HG03045 (cell line): ENCODE measurements at regions not wholly inside any gene's neighbourhood (a gene's known extent, or its start where the extent isn't known, plus 50 kb on each side); places are given as distances from the start of the nearest gene placed in this dataset.

Experiments
- ATAC-seq: cut with Tn5 transposase; IDR thresholded peaks from one replicate; pipeline ENCODE4 v1.9.1; 2021; ENCODE audit warnings: mild to moderate bottlenecking, moderate library complexity; ENCODE audit not compliant: unreplicated experiment

DNA sequence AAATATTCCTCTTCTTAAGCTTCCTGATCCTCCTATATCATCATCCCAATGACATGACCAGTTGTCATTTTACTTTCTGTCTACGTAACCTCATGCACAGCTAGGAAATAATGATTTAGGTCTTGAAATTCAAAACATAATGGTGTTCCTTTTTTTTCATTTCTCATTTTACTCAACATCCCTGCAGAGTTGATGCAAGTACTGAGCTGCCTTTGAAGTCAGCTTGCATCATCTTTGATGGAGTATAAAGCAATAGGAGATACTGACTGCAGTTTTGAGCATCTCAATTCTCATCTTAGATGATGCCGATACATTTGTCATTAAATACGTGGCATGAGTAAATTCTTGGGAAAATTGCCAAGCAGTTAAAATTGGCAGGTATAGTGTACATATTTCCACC lies 346.1 kb downstream of the ZIC1 start:
- no peak for ATAC-seq

DNA sequence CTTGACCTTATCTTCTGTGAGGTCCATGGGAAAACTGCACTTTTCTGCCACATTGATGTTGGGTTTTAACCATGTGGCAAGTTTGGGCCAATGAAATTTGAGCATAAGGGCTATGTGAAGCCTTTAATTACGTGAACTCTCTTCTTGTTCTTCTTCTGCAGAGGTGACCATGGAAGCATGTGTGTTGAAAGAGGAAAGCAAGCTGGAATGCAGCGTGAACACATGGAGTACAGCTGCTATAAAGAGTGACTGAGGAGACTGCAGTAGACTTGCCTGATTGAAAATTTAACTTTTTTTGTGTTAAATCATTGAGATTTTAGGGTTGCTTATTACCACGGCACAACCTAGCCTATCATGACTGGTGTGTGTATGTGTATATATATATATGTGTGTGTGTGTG lies 347.3 kb downstream of the ZIC1 start:
- ATAC-seq: no peak

DNA sequence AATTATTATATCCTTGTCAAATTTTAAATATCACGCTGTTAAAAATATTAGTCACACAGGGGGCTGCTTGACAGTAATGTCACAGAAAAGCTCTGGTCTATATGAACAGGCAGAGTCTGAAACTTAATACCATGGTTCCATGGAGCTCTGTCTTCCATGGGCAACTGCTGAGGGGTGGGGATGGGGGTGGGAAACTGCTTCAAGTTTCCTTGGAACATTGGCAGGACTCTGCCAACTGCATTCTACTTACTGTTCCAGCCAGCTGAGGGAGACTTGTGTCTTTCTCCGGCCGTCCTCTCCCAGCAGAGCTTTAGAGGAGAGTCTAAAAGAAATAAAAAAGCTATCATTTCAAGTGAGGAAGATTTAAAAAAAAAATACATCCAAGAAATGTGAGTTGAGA lies 348.7 kb downstream of the ZIC1 start:
- no peak for ATAC-seq

DNA sequence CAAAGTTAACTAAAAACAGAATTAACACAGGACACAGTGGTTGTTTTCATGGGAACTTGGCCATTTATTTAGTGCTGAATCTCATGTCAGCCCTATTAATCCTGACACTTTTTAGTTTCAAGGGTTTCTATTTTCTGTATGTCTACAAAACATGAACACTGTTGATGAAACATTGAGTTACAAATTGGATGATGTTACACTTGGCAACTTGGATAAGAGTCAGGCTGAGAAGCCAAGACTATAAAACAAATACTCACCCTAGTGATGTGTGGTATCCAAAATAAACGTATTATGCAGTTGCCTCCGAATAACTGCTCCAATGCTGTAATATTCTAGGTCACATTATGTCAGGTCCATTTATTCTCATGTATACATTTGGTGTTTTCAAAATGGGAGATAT lies 349.6 kb downstream of the ZIC1 start:
- no peak for ATAC-seq

DNA sequence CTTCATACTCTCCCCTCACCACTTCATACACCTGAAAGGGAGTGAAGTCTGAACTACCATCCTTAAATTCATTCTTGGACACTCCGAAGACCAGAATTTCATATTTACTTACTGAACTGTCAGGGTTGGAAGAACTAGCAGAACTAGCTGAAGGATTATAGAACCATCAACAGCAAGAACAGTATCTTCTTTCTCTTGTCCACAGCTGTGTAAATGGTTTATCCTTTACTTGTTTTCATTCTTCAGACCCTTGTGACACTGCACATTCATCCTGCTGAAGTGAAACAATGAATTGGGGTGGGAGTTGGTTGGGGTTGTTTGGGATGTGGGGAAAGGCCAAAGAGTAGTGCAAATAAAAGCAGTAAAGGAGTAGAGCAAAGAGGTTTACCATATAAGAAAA lies 350.9 kb downstream of the ZIC1 start:
- ATAC-seq: no peak

DNA sequence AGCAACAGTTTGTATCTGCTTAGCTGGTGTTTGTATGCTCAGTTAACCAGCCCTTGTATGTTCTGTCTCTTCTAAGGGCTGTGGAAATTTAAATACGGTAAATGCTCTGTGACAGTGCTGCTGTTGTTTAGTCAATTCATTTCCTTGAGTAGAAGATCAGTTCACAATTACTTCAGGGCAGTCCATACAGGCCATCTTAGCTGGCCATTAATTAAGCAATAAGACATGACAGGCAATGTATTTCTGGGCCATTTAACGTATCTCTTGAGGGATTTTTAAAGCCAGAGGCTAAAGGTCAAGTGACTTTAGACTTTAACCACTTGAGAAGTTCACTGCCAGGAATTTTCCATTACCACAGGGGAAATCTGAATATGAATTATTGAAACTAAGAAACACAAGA lies 351.8 kb downstream of the ZIC1 start:
- no peak for ATAC-seq

DNA sequence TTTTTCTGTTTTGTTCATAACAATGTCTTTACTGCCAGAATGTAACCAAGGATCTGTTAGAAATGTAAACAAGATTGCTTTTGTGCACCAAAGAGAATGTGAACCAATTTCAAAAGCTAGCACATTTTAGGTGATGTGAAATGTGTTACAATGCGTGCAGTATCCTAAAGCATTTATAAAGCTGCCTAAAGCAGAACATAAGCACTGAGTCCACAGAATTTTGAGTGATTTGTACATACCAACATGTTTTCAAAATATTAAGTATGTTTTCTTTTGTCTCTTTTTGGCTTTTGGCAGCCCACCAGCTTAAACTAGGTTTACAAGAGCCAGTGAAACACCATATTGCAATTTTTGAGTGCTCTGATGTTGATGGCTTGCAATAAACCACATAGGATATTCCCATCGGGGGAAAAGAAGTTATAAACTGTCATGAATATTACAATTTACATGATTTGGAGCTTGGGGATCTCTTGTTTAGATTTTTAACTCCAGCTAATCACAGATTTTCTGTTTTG lies 364.0 kb downstream of the ZIC1 start:
- ATAC-seq: no peak

DNA sequence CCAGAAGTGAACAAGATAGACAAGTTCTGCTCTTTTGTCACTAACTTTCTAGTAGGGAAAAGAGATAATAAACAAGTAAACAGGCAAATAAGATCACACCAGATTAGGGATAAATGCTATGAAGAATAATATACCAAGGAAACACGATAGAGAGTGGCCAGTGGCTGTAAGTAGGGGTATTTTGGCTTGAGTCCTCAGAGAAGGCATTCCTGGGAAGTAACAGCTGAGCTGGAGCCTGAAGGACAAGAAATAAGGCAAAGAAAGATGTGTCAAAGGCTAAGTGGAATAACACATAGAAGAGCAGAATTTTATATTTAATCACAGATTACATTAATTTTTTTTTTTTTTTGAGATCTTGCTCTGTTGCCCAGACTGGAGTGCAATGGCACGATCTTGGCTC lies 366.2 kb downstream of the ZIC1 start:
- no peak for ATAC-seq

DNA sequence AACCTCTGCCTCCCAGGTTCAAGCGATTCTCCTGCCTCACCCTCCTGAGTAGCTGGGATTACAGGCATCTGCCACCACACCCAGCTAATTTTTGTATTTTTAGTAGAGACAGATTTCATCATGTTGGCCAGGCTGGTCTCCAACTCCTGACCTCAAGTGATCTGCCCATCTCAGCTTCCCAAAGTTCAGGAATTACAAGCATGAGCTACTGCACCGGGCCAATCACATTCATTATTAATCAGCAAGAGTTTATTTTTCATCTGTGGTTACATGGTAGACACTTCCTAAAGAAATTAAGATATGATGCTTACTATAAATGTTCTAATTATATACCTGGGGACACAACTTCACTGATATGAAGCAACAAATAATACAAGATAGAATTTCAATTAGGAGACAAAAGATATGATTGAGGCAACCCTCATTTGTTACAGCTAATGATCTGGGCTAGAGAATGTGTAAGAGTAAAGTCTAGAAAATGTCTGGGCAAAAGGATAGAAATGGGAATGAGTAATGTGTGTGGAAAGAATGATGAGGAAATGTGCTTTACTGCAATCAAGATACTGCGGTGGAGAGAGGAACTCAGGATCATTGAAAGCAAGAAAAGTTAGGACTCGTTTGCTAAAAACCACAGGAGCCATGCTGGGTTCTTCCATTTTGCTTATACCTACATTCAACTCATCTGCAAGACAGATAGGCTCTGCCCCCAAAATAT lies 366.8 kb downstream of the ZIC1 start:
- no peak for ATAC-seq

DNA sequence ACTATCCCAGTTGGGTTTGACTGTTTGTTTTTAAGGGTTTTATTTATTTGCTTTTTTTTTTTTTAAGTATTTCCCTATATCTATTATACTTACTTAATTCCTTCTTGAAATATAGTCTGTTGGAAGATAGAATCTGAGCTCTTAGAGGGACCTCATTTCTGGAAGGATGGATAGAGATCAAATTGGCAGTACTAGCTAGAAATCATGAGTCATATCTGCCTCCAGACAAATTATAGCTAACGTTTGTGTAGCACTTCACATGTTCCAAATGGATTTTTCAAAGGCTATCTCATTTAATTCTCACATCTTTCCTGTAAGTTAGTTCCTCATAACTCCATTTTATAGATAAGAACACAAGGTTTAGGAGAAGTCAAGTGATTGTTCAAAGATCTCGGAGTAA lies 384.7 kb downstream of the ZIC1 start:
- no peak for ATAC-seq

DNA sequence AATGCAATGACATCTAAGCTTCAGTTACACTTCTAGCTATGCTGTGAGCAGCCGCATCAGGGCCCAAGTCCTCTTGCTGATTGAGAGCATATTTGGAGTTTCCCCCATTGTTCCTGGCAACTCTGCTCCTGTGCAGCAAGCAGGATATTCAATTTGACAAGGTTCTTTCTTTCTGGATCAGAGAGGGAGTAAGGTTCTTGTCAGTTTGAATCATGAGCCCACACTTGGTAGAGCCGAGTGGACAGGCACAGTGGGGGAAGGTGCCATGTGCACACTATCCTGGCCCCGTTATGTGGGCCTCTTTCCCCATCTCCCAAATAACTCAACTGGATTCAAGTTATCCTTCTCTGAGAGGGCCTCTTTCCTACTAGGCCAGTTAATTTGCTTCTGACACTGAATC lies 385.4 kb downstream of the ZIC1 start:
- no peak for ATAC-seq

DNA sequence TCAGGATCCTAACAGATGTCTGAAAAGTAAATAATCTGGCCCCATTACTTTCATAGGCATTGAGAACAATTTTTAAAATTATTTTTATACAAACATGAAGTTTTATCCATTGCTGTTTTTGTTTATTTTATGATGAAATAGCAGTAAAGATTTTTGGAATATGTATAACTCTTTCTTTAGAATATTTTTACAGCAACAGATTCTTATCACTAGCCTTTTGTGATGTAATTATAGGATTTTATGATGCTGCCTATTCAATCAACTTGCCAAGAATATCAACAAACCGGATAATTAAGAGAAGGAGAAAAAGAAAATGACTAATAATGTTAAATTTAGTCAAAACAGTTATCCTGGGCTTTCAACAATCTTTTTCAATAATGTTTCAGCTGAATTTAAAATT lies 386.3 kb downstream of the ZIC1 start:
- ATAC-seq: no peak

DNA sequence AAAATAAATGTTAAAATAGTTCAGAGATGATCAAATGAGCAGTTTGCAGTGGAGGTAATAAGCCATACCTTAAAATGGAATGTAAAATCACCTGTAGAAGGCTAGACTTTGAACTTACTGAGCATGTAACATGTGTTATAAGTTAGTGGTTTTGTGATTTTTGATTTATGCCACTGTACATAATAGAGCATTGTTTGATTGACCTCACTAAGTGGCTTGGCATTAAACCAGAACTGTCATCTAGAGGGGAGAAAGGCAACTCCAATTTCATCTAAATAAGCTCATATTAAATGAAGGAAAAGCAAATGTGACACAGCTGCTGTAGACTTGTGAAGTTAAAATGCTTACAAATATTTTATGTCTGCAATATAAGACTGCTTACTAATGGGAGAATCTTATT lies 387.9 kb downstream of the ZIC1 start:
- no peak for ATAC-seq

DNA sequence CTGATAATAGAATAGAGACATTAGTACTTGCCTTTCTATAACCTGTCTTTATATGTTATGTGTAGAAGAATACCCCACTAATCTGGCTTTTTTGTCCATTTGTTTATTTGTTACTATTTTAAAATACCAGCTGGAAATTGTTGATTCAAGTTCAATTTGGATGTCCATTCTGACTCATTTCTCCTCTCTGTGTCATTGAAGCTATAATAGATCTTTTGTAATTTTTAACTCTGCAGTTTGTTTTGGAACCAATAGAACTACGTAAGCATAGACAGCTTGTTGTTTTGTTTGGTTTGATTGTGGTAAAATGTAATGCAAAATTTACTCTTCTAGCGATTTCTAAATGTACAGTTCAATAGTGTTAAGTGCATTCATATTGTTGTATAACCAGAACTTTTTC lies 390.4 kb downstream of the ZIC1 start:
- ATAC-seq: no peak

DNA sequence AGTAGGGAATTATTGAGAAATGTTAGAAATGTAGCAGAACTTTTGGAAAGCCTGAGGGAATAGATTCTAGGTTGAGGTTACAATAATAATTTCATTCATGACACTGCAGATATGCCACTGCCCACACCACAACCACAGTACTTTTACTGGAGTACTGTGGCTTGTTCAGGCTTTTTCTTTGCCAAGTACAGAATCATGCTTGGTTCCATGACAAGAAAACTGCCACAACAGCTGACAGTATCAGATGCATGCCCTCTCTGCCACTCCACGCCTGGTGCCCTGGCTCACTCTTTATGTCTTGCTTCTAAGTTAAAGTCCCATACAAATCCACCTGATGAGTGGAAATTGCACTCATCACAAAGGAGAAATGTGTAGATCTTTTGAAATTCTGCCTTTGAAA lies 398.6 kb downstream of the ZIC1 start:
- no peak for ATAC-seq

DNA sequence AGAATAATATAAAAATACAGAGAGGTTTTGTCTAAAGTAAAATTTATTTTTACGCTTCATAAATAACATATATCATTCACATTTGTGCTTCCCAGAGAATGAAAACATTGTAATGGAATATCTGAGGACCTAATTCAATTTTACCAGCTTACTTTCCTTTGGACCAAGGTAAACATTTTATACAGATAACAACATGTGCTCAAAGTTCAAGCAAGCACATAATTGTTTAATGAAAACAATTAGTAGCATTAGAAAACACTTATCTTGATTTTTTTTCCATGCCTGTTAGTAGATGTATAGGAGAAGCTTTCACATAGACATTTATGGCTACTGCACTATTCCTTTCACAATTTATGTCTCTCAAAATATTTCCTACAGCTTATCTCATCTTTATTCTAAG lies 400.0 kb downstream of the ZIC1 start:
- no peak for ATAC-seq

DNA sequence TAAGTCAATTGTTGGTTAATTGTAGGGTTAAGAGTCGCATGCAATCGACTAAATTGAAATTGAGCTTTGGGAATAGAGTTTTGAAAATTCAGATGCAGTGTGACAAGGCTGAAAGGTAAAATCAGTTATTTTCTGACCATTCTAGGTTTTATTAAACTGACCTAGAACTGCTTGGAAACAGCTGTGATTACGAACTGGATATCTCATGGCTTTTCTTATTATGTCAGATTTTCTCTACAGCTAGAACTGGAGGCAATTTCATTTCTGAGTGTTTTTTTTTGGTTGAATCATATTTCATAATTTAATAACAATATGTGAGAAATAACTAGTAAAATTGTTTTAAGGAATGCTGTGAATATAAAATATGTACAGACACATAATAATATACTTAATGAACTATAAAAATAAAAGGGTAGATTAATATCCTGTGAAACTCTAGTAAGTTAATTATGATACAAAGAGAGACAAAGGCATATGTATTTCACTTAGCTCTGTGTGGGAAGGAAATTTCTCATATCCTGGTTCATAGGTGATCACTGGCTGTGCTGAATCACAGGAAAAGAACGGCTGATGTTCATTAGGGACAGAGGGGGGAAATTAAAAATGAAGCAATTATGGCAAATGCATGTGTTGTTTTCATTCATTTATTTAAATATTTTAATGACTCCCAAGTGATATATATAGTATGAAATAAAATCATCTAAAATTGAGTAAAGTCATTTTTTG lies 403.2 kb downstream of the ZIC1 start:
- no peak for ATAC-seq

DNA sequence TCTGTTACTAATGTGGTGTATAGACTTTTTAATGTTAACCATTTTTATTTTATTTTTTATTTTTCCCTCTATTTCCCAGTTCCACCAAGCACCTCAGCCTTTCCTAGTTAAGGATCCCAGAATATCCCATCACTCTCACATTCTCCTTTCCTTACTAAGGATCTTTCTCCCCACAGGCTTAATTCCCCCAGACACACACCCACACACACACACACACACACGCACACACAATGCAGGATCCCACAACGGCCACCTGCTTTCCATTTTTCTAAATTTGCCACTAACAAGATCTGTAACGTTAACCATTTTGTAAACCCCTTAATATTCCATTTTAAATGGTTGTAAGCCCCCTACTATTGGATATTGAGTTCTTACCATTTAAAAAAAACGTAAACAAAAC lies 404.1 kb downstream of the ZIC1 start:
- ATAC-seq: no peak

DNA sequence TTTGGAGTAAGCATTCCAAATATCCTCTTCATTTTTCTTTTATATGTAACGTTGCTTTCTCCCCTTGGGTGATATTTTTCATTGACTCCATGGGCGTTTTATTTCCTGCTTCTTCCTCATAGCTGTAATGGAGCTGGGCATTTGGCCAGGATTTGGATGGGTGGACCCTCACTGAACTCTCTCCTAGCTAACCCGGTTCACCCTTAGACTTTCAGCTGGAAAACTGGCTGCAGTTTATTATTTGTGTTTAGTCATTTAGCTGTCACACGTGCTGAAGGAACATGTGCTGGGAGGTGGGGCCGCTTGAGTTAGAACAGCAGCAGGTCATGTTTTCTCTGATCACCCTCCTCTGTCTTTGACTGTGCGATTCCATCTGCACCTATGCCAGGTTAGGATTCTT lies 407.6 kb downstream of the ZIC1 start:
- no peak for ATAC-seq

DNA sequence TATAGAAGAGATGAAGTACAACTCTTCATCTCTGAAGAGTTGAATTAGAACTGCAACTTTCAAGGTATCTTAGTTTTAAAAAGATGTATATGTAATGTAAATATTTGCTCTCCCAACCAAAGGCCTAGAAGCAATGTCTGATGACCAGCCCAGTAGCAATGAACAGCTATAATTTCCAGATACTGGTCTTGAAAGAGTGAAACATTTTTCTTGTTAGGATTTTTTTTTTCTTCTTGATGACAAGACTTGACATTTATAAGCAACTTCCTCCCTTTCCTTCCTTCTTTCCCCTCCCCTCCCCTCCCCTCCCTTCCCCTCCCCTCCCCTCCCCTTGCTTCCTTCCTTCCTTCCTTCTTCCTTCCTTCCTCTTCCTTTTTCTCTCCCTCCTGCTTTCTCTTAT lies 423.4 kb downstream of the ZIC1 start:
- no peak for ATAC-seq

DNA sequence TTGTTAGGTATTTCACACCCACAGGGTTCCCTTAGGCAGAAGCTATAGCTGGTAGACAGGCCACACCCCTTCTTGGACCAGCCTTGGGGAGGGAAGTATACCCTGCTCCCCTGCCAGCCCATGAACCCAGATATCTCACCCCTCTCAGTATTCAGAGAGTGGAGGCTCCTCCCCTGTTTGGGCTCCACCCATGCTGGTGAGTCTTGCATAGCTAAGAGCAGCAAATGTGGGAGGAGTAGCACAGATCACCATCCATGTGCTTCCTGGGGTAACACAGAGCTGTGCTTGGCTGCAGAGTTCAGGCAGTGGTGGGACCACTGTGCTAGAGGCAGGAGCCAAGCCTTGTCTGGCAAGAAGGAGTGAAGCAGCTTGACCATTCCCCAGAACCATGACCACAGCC lies 427.2 kb downstream of the ZIC1 start:
- no peak for ATAC-seq

DNA sequence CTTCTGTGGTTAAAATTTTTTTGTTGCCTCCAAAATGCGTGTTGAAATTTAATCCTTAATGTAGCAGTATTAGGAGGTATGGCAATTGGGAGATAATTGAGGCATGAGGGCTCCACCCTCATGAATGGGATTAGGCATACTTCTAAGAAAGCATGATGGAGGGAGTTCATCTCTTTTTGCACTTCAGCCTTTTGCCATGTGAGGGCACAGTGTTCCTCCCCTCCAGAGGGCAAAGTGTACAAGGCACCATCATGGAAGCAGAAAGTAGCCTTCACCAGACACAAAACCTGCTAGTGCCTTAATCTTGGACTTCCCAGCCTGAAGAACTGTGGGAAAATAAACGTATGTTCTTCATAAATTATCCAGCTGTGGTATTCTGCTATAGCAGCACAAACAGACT lies 429.5 kb downstream of the ZIC1 start:
- no peak for ATAC-seq

DNA sequence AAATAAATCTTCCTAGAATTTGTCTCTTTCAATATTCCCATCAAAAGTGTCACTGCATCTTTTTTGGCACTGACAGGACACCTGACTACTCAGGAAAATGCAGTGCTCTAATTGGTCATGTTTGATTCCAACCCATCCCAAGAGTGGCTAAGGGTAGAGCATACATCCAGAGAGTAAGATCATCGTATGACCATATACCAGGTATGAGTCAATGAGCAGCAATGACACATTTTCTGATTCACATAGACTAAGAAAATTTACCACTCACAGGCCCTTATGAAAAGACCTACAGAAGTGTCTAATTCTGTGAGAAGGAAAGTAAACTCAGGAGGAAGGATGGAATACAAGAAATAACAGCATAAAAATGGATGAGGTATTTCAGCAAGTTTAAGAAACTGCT lies 434.2 kb downstream of the ZIC1 start:
- ATAC-seq: no peak
